ENCODE measurements at regions not wholly inside any gene's neighbourhood (a gene's known extent, or its start where the extent isn't known, plus 50 kb on each side); places are given as distances from the start of the nearest gene placed in this dataset.

GRCh38 chr10:71134732-71135211, 77.6 kb upstream of the UNC5B start:
- no peak overlapping the region for H3K27ac ChIP-seq
- no peaks in the 10 kb centered on the region for H3K27me3 ChIP-seq
- no peak for TF ChIP-seq Cebpa-rat (IDR thresholded peaks at IDR 0.05)
- no peaks in the 10 kb centered on the region for H4K20me1 ChIP-seq
- H3K36me3 ChIP-seq: no peaks in the 10 kb centered on the region
- no peak overlapping the region for H3K4me3 ChIP-seq
- H3K9me3 ChIP-seq: no peaks in the 10 kb centered on the region
- H3K4me1 ChIP-seq: peaks cover 9% of the 10 kb centered on the region
- H3K9ac ChIP-seq: no peak overlapping the region
- no peak overlapping the region for H3K4me2 ChIP-seq

- Histone ChIP-seq H3K9me3 (no peaks in the 10 kb centered on the region), H3K4me1 (peaks cover 9% of the 10 kb centered on the region), H3K9ac (no peak overlapping the region), H3K27ac (no peak overlapping the region), H3K4me3 (no peak overlapping the region), H4K20me1 (no peaks in the 10 kb centered on the region), H3K36me3 (no peaks in the 10 kb centered on the region), H3K4me2 (no peak overlapping the region), H3K27me3 (no peaks in the 10 kb centered on the region)
- no peak for TF ChIP-seq Cebpa-rat (IDR thresholded peaks at IDR 0.05)
These were observed 77.1 kb upstream of the UNC5B start for GRCh38 chr10:71135236-71135635.

GRCh38 chr10:71136036-71136721, 76.2 kb upstream of the UNC5B start:
- no peak overlapping the region for H3K27ac ChIP-seq

GRCh38 chr10:71137701-71138100, 74.7 kb upstream of the UNC5B start:
- Histone ChIP-seq H3K9me3 (no peaks in the 10 kb centered on the region), H3K4me3 (no peak overlapping the region), H3K27me3 (no peaks in the 10 kb centered on the region), H4K20me1 (no peaks in the 10 kb centered on the region), H3K4me1 (peaks cover 2% of the 10 kb centered on the region), H3K4me2 (no peak overlapping the region), H3K27ac (no peak overlapping the region), H3K36me3 (no peaks in the 10 kb centered on the region), H3K9ac (no peak overlapping the region)
- no peak for TF ChIP-seq Cebpa-rat (IDR thresholded peaks at IDR 0.05)

More at GRCh38 chr10:71136036-71136721, 76.2 kb upstream of the UNC5B start:
- no peak for TF ChIP-seq Cebpa-rat (IDR thresholded peaks at IDR 0.05)
- Histone ChIP-seq H3K9me3 (no peaks in the 10 kb centered on the region), H3K27me3 (no peaks in the 10 kb centered on the region), H3K4me1 (peaks cover 9% of the 10 kb centered on the region), H3K9ac (no peak overlapping the region), H4K20me1 (no peaks in the 10 kb centered on the region), H3K4me3 (no peak overlapping the region), H3K4me2 (no peak overlapping the region), H3K36me3 (no peaks in the 10 kb centered on the region)

GRCh38 chr10:71138166-71138830, 74.1 kb upstream of the UNC5B start:
- no peak for TF ChIP-seq Cebpa-rat (IDR thresholded peaks at IDR 0.05)
- no peak overlapping the region for H3K4me3 ChIP-seq
- H3K27ac ChIP-seq: no peak overlapping the region
- no peaks in the 10 kb centered on the region for H3K36me3 ChIP-seq
- H3K4me2 ChIP-seq: no peak overlapping the region
- H3K9me3 ChIP-seq: no peaks in the 10 kb centered on the region
- no peak overlapping the region for H3K9ac ChIP-seq
- no peaks in the 10 kb centered on the region for H3K4me1 ChIP-seq
- no peaks in the 10 kb centered on the region for H4K20me1 ChIP-seq
- H3K27me3 ChIP-seq: no peaks in the 10 kb centered on the region

- no peak for TF ChIP-seq Cebpa-rat (IDR thresholded peaks at IDR 0.05)
- H4K20me1 ChIP-seq: no peaks in the 10 kb centered on the region
- H3K27me3 ChIP-seq: no peaks in the 10 kb centered on the region
- H3K9ac ChIP-seq: no peak overlapping the region
- no peak overlapping the region for H3K4me2 ChIP-seq
- no peak overlapping the region for H3K27ac ChIP-seq
- H3K36me3 ChIP-seq: no peaks in the 10 kb centered on the region
- H3K9me3 ChIP-seq: no peaks in the 10 kb centered on the region
- no peaks in the 10 kb centered on the region for H3K4me1 ChIP-seq
- H3K4me3 ChIP-seq: no peak overlapping the region
These were observed 70.8 kb upstream of the UNC5B start for GRCh38 chr10:71141528-71141927.

GRCh38 chr10:71143170-71143569, 69.2 kb upstream of the UNC5B start:
- TF ChIP-seq Cebpa-rat (IDR thresholded peaks at IDR 0.05): no peak
- H4K20me1 ChIP-seq: no peaks in the 10 kb centered on the region
- no peak overlapping the region for H3K9ac ChIP-seq
- no peaks in the 10 kb centered on the region for H3K36me3 ChIP-seq
- H3K9me3 ChIP-seq: no peaks in the 10 kb centered on the region
- no peak overlapping the region for H3K27ac ChIP-seq
- no peaks in the 10 kb centered on the region for H3K27me3 ChIP-seq
- H3K4me3 ChIP-seq: no peak overlapping the region
- no peaks in the 10 kb centered on the region for H3K4me1 ChIP-seq
- no peak overlapping the region for H3K4me2 ChIP-seq

GRCh38 chr10:71143610-71144009, 68.8 kb upstream of the UNC5B start:
- Histone ChIP-seq H3K36me3 (no peaks in the 10 kb centered on the region), H3K27ac (no peak overlapping the region), H3K4me1 (no peaks in the 10 kb centered on the region), H3K9me3 (no peaks in the 10 kb centered on the region), H3K4me3 (no peak overlapping the region), H3K9ac (no peak overlapping the region), H3K4me2 (no peak overlapping the region), H3K27me3 (no peaks in the 10 kb centered on the region), H4K20me1 (no peaks in the 10 kb centered on the region)
- no peak for TF ChIP-seq Cebpa-rat (IDR thresholded peaks at IDR 0.05)

GRCh38 chr10:71144824-71145223, 67.5 kb upstream of the UNC5B start:
- Histone ChIP-seq H3K9ac (no peak overlapping the region), H3K9me3 (no peaks in the 10 kb centered on the region), H3K4me2 (no peak overlapping the region), H3K27ac (no peak overlapping the region), H3K4me3 (no peak overlapping the region), H4K20me1 (no peaks in the 10 kb centered on the region), H3K4me1 (no peaks in the 10 kb centered on the region), H3K27me3 (no peaks in the 10 kb centered on the region), H3K36me3 (no peaks in the 10 kb centered on the region)
- no peak for TF ChIP-seq Cebpa-rat (IDR thresholded peaks at IDR 0.05)

GRCh38 chr10:71145352-71145945, 66.9 kb upstream of the UNC5B start:
- H3K4me3 ChIP-seq: no peak overlapping the region
- no peaks in the 10 kb centered on the region for H3K9me3 ChIP-seq
- H3K9ac ChIP-seq: no peak overlapping the region
- H3K27ac ChIP-seq: no peak overlapping the region
- peaks cover 5% of the 10 kb centered on the region for H3K4me1 ChIP-seq
- no peaks in the 10 kb centered on the region for H4K20me1 ChIP-seq
- H3K4me2 ChIP-seq: no peak overlapping the region
- H3K27me3 ChIP-seq: no peaks in the 10 kb centered on the region
- no peaks in the 10 kb centered on the region for H3K36me3 ChIP-seq
- no peak for TF ChIP-seq Cebpa-rat (IDR thresholded peaks at IDR 0.05)

Data from BLaER1 (cell line).